ENCODE measurements at regions not wholly inside any gene's neighbourhood (a gene's known extent, or its start where the extent isn't known, plus 50 kb on each side); places are given as distances from the start of the nearest gene placed in this dataset.
"Not testable (repeated sequence)": the region's sequence is repeated elsewhere in the genome, so short reads cannot be mapped to it uniquely, and the experiment has no call there.

GRCh38 chr14:43735932-43736331 is 771.2 kb downstream of the FSCB start:
- no peak for ATAC-seq
- no peaks in the 10 kb centered on the region for H3K36me3 ChIP-seq
- H3K27ac ChIP-seq, result no peak overlapping the region
- H3K4me3 ChIP-seq, result no peak overlapping the region
- no peaks in the 10 kb centered on the region for H3K4me1 ChIP-seq
- H3K9me3 ChIP-seq, result no peaks in the 10 kb centered on the region
- DNase-seq, result no peak
- no peaks in the 10 kb centered on the region for H3K27me3 ChIP-seq
- intact Hi-C loops (cut with DNase I; ENCODE audit: low total_unique reads) (no loop called here), in situ Hi-C loops (cut with MboI; ENCODE audit: low sequenced_read_pairs in 4 of 4) (no loop called here)
- no peak for TF ChIP-seq CTCF (IDR thresholded peaks at IDR 0.05 in 4 of 5, conservative IDR thresholded peaks at IDR 0.05 in 1 of 5)

- no peak for ATAC-seq
- DNase-seq, result no peak
- Histone ChIP-seq H3K36me3 (no peaks in the 10 kb centered on the region), H3K4me1 (no peaks in the 10 kb centered on the region), H3K27me3 (no peaks in the 10 kb centered on the region), H3K4me3 (no peak overlapping the region), H3K27ac (no peak overlapping the region), H3K9me3 (no peaks in the 10 kb centered on the region)
- intact Hi-C loops (cut with DNase I; ENCODE audit: low total_unique reads), result no loop called here
- no peak for TF ChIP-seq POLR2A (IDR thresholded peaks at IDR 0.05)
- no peak for TF ChIP-seq CTCF (IDR thresholded peaks at IDR 0.05 in 4 of 5, conservative IDR thresholded peaks at IDR 0.05 in 1 of 5)
- in situ Hi-C loops (cut with MboI; ENCODE audit: low sequenced_read_pairs in 4 of 4), result no loop called here
Observed at GRCh38 chr14:43729143-43729542, 777.9 kb downstream of the FSCB start.

- Histone ChIP-seq H3K27ac (no peak overlapping the region), H3K9me3 (no peaks in the 10 kb centered on the region), H3K27me3 (no peaks in the 10 kb centered on the region), H3K4me3 (no peak overlapping the region), H3K36me3 (no peaks in the 10 kb centered on the region), H3K4me1 (no peaks in the 10 kb centered on the region)
- ATAC-seq, result no peak
- DNase-seq, result no peak
- in situ Hi-C loops (cut with MboI; ENCODE audit: low sequenced_read_pairs in 4 of 4) (no loop called here), intact Hi-C loops (cut with DNase I; ENCODE audit: low total_unique reads) (no loop called here)
- TF ChIP-seq POLR2A (IDR thresholded peaks at IDR 0.05) (no peak), CTCF (IDR thresholded peaks at IDR 0.05 in 4 of 5, conservative IDR thresholded peaks at IDR 0.05 in 1 of 5) (no peak)
Observed at GRCh38 chr14:43706900-43707299, 800.2 kb downstream of the FSCB start.

- in situ Hi-C loops (cut with MboI; ENCODE audit: low sequenced_read_pairs in 4 of 4); H3K27me3 ChIP-seq; H3K4me1 ChIP-seq; intact Hi-C loops (cut with DNase I; ENCODE audit: low total_unique reads); H3K27ac ChIP-seq; H3K9me3 ChIP-seq; H3K4me3 ChIP-seq; H3K36me3 ChIP-seq; ATAC-seq; DNase-seq: not testable (repeated sequence)
Observed at GRCh38 chr14:43698561-43699284, 808.4 kb downstream of the FSCB start.

GRCh38 chr14:43697003-43697402 is 810.1 kb downstream of the FSCB start:
- no peaks in the 10 kb centered on the region for H3K4me1 ChIP-seq
- no peaks in the 10 kb centered on the region for H3K36me3 ChIP-seq
- no peaks in the 10 kb centered on the region for H3K27me3 ChIP-seq
- no peak overlapping the region for H3K4me3 ChIP-seq
- TF ChIP-seq CTCF (IDR thresholded peaks at IDR 0.05 in 4 of 5, conservative IDR thresholded peaks at IDR 0.05 in 1 of 5) (no peak), POLR2A (IDR thresholded peaks at IDR 0.05) (no peak)
- H3K27ac ChIP-seq, result no peak overlapping the region
- H3K9me3 ChIP-seq, result no peaks in the 10 kb centered on the region
- no peak for DNase-seq
- intact Hi-C loops (cut with DNase I; ENCODE audit: low total_unique reads) (no loop called here), in situ Hi-C loops (cut with MboI; ENCODE audit: low sequenced_read_pairs in 4 of 4) (no loop called here)
- ATAC-seq, result no peak

Data from gastrocnemius medialis (tissue), 4 donors.